HEK293 (cell line): ENCODE measurements at regions not wholly inside any gene's neighbourhood (a gene's known extent, or its start where the extent isn't known, plus 50 kb on each side); places are given as distances from the start of the nearest gene placed in this dataset.

ENCODE experiments used
- AEBP2 ChIP-seq: fragments of 450-650 bp; formaldehyde crosslinking; IDR thresholded peaks from 2 replicates; pipeline ENCODE4 v1.5.1; 2016; ENCODE audit warnings: missing biosample characterization, missing genetic modification characterization, borderline replicate concordance
- BCL6B ChIP-seq: fragments of 450-650 bp; formaldehyde crosslinking; IDR thresholded peaks from 2 replicates; pipeline ENCODE4 v1.5.1; 2017; ENCODE audit warnings: missing biosample characterization, missing genetic modification characterization
- CTCF ChIP-seq: fragments of 450-650 bp; formaldehyde crosslinking; IDR thresholded peaks from 2 replicates; pipeline ENCODE4 v1.5.1; 2016; ENCODE audit warnings: missing biosample characterization, missing genetic modification characterization
- ELK4 ChIP-seq: IDR thresholded peaks from 2 replicates; pipeline ENCODE4 v1.6.1; 2011; ENCODE audit warnings: mild to moderate bottlenecking, low read depth, low read length, borderline replicate concordance
- KLF1 ChIP-seq: fragments of 450-650 bp; formaldehyde crosslinking; IDR thresholded peaks from 2 replicates; pipeline ENCODE4 v1.5.1; 2016; ENCODE audit warnings: missing biosample characterization, missing genetic modification characterization
- YY1 ChIP-seq: fragments of 450-650 bp; formaldehyde crosslinking; IDR thresholded peaks from 2 replicates; pipeline ENCODE4 v1.5.1; 2018; ENCODE audit warnings: missing biosample characterization, missing genetic modification characterization
- ZBTB26 ChIP-seq: fragments of 450-650 bp; formaldehyde crosslinking; optimal IDR thresholded peaks from 2 replicates; pipeline ENCODE3; 2016; ENCODE audit warnings: missing biosample characterization, mild to moderate bottlenecking, missing genetic modification characterization
- ZBTB7A ChIP-seq: fragments of 450-650 bp; formaldehyde crosslinking; IDR thresholded peaks from 2 replicates; pipeline ENCODE4 v1.5.1; 2016; ENCODE audit warnings: low read depth, missing biosample characterization, missing genetic modification characterization
- ZFP37 ChIP-seq: fragments of 450-650 bp; formaldehyde crosslinking; IDR thresholded peaks from 2 replicates; pipeline ENCODE4 v1.5.1; 2016; ENCODE audit warnings: missing biosample characterization, missing genetic modification characterization
- ZIC2 ChIP-seq: fragments of 450-650 bp; formaldehyde crosslinking; IDR thresholded peaks from 2 replicates; pipeline ENCODE4 v1.5.1; 2016; ENCODE audit warnings: missing biosample characterization, missing genetic modification characterization
- ZNF10 ChIP-seq: fragments of 450-650 bp; formaldehyde crosslinking; IDR thresholded peaks from 2 replicates; pipeline ENCODE4 v1.5.1; 2017; ENCODE audit warnings: missing biosample characterization, missing genetic modification characterization
- ZNF175 ChIP-seq: fragments of 450-650 bp; formaldehyde crosslinking; IDR thresholded peaks from 2 replicates; pipeline ENCODE4 v1.5.1; 2016; ENCODE audit warnings: missing biosample characterization, missing genetic modification characterization
- ZNF623 ChIP-seq: fragments of 450-650 bp; formaldehyde crosslinking; IDR thresholded peaks from 2 replicates; pipeline ENCODE4 v1.5.1; 2016; ENCODE audit warnings: missing biosample characterization, missing genetic modification characterization

GRCh38 chr18:24710474-24710873 is 250.0 kb downstream of the HRH4 start:
- TF ChIP-seq ZBTB26 = no peak
- TF ChIP-seq KLF1 = no peak
- no peak for TF ChIP-seq ZNF10 (tag by site-specific recombination)
- no peak for TF ChIP-seq AEBP2
- TF ChIP-seq CTCF (tag by site-specific recombination) = no peak
- no peak for TF ChIP-seq ZIC2
- TF ChIP-seq ZNF175 (tag by site-specific recombination) = no peak
- no peak for TF ChIP-seq ZFP37 (tag by site-specific recombination)
- TF ChIP-seq YY1 (tag by site-specific recombination) = no peak
- no peak for TF ChIP-seq ZNF623 (tag by site-specific recombination)
- TF ChIP-seq ZBTB7A (tag by site-specific recombination) = no peak
- TF ChIP-seq ELK4 = no peak
- no peak for TF ChIP-seq BCL6B
